GM13976 (cell line): ENCODE measurements at regions not wholly inside any gene's neighbourhood (a gene's known extent, or its start where the extent isn't known, plus 50 kb on each side); places are given as distances from the start of the nearest gene placed in this dataset.

Experiments
- DNase-seq: peaks from one replicate; pipeline ENCODE4 v3.0.0; 2012; ENCODE audit warnings: low spot score
- CTCF ChIP-seq: IDR thresholded peaks from 2 replicates; pipeline ENCODE4 v1.5.1; 2012; ENCODE audit warnings: borderline replicate concordance, mild to moderate bottlenecking; ENCODE audit not compliant: insufficient read depth; ENCODE audit errors: extremely low read depth, missing control alignments, control extremely low read depth
- in situ Hi-C: fragments of 300-500 bp; cut with MboI; formaldehyde crosslinking; loops from one replicate; pipeline ENCODE4 v1.12.0; 2022; ENCODE audit warnings: low sequenced_read_pairs, mixed read lengths, inconsistent platforms; ENCODE audit not compliant: unreplicated experiment

DNA sequence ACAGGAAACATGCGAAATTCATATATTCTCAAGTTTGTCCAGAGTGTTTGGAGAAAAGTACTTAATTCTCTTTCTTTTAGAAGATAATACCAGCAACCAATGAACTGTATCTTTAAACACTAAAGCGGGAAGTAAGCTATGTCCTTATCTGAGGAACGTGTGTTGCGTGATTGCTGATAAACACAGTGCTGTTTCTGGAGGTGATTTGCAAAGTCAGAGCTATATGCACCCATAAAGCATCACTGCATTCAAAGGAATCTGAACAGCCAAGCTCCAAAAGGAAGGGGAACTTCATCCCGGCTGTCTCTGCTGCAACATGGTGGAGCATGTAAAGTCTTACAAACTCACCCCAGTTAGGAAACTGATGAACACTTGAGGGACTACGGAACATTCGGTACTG is 271.7 kb upstream of the FN1 start:
- in situ Hi-C loops: no loop called here
- no peak for DNase-seq
- TF ChIP-seq CTCF: no peak

GRCh38 chr2:215705771-215706361 is 270.0 kb upstream of the FN1 start:
- no peak for DNase-seq
- TF ChIP-seq CTCF: no peak
- in situ Hi-C loops: no loop called here

DNA sequence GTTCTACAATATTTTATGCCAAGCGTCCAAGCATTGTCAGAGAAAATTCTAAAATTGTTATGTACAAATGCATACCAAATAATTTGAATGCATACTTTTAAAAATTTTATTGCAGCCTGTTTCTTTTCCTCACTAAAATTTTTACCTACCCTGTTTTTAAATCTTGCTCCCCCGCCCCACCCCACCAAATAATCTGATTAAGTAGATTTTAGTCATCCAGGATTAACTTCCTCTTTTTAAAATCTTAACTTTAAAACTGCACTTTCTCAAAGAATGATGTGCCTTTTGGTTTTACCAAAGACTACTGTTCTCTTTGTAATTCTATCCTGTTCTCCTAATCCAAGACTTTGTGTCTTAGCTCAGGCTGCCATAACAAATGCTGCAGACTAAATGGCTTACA is 269.4 kb upstream of the FN1 start:
- TF ChIP-seq CTCF: no peak
- in situ Hi-C loops: no loop called here
- no peak for DNase-seq

- no peak for DNase-seq
- TF ChIP-seq CTCF: no peak
- in situ Hi-C loops: no loop called here
Observed at GRCh38 chr2:215702116-215702902, 266.4 kb upstream of the FN1 start.

GRCh38 chr2:215699700-215700538 is 264.1 kb upstream of the FN1 start:
- DNase-seq: no peak
- in situ Hi-C loops: no loop called here
- no peak for TF ChIP-seq CTCF

GRCh38 chr2:215699018-215699417 is 263.1 kb upstream of the FN1 start:
- in situ Hi-C loops: no loop called here
- no peak for DNase-seq
- TF ChIP-seq CTCF: no peak
